Urinary bladder (tissue), 3 donors: ENCODE measurements at regions not wholly inside any gene's neighbourhood (a gene's known extent, or its start where the extent isn't known, plus 50 kb on each side); places are given as distances from the start of the nearest gene placed in this dataset.
A peak's percentile ranks its signal among the peaks of the same experiment; 100 is the strongest.

ENCODE experiments used
- DNase-seq: peaks from one replicate; pipeline ENCODE4 v3.0.0-alpha.2; 2015; ENCODE audit errors: extremely low spot score
- H3K27ac ChIP-seq: one replicate; pipeline ENCODE4 v1.5.1; 2013; ENCODE audit warnings: low read depth, mild to moderate bottlenecking, moderate library complexity
- H3K36me3 ChIP-seq: one replicate; pipeline ENCODE4 v1.6.1; 2013; ENCODE audit warnings: mild to moderate bottlenecking, moderate library complexity; ENCODE audit not compliant: insufficient read depth
- H3K4me1 ChIP-seq: one replicate; pipeline ENCODE4 v1.6.1; 2013; ENCODE audit warnings: mild to moderate bottlenecking, moderate library complexity; ENCODE audit not compliant: insufficient read depth
- H3K4me3 ChIP-seq: one replicate; pipeline ENCODE4 v1.5.1; 2013; ENCODE audit warnings: low read depth, low read length
- WGBS: extraction: QIAGEN DNeasy Blood & Tissue Kit; methylation state at CpG from one replicate; pipeline ENCODE4 v1.1.7; 2013; 5-methylcytosine and 5-hydroxymethylcytosine counted together
- donor health status: healthy with polysubstance abuse.
- donor health status: healthy.

DNA sequence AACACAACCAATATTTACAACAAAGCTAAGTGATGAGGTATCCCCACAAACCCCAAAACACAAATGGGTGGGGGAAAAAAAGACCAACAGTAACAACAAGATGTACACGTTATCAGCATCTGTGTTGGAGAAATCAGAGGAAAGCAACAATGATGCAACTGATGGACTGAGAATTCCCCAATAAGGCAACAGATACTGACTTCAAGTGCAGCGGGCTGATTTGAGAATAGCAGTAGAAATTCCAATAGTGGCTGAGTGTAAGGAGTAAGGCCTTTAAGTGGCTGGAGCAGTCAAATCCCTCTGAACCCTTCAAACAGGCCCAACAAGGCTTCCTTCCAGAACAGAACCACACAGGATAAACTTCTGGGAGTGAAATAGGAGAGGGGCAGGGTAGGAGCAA lies 97.6 kb downstream of the TM2D1 start:
- WGBS, result 91% methylated on average over 2 of the region's 2 CpGs
- no peak overlapping the region for H3K27ac ChIP-seq
- H3K4me1 ChIP-seq, result no peaks in the 10 kb centered on the region
- no peak for DNase-seq
- no peaks in the 10 kb centered on the region for H3K36me3 ChIP-seq
- H3K4me3 ChIP-seq, result no peak overlapping the region

DNA sequence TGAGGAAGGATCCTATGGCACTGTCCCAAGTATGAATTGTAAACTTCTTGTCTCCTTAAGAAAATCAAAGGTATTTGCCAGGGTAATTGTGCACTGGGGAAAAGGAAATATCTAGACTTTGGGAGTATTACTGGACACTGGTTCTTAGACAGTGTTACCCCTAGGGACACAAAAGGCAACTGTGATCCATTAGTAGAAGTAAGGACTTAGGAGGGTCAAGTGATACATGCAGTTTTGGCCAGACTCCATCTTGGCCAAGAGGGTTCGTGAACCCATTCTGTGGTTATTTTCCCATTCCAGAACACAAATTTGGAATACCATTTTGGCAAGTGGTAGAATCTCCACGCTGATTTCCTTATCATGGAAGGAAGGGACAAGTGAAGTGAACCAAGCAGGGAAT lies 98.1 kb downstream of the TM2D1 start:
- no peaks in the 10 kb centered on the region for H3K36me3 ChIP-seq
- H3K27ac ChIP-seq, result no peak overlapping the region
- 69% methylated on average over 2 of the region's 2 CpGs for WGBS
- DNase-seq, result no peak
- H3K4me1 ChIP-seq, result no peaks in the 10 kb centered on the region
- H3K4me3 ChIP-seq, result no peak overlapping the region

DNA sequence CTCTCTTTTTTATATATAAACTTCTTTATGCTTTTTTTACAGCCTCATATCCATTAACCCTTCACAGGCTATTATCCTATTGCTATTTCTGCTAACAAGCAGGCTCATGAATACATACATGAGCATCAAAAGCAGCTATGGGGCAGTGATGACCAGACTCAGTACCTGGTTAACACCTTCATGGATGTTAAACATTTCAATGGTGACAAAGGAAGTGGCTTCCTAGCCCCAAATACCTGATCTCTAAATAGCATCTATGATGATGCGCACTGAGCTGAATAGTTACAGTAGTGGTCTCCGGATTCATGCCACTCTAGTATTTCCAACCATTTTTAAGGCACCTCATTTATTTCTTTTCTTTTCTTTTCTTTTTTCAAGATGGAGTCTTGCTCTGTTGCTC lies 101.1 kb downstream of the TM2D1 start:
- Histone ChIP-seq H3K27ac (no peak overlapping the region), H3K4me1 (no peaks in the 10 kb centered on the region), H3K4me3 (no peak overlapping the region), H3K36me3 (no peaks in the 10 kb centered on the region)
- WGBS, result 96% methylated on average over 2 of the region's 2 CpGs
- DNase-seq, result no peak

DNA sequence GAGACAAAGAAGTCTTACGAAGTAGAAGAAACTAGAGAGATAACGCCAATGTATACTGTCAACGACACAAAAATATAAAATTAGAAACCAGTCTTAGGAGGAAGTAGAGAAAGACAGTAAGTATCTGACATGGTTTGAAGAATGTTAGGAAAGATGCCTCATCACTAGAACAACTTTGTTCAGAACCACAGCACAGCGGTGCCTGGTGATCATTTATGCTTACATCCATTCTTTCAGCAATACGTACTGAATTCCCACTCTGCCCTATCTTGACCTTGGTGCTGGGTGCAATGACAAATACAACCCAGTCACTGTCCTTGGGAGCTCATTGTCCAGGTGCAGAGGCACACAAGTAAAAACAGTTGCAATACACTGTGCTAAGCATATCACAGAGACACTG lies 104.4 kb downstream of the TM2D1 start:
- Histone ChIP-seq H3K4me3 (no peak overlapping the region), H3K36me3 (no peaks in the 10 kb centered on the region), H3K4me1 (no peaks in the 10 kb centered on the region), H3K27ac (no peak overlapping the region)
- DNase-seq, result no peak
- 60% methylated on average over 5 of the region's 5 CpGs for WGBS

DNA sequence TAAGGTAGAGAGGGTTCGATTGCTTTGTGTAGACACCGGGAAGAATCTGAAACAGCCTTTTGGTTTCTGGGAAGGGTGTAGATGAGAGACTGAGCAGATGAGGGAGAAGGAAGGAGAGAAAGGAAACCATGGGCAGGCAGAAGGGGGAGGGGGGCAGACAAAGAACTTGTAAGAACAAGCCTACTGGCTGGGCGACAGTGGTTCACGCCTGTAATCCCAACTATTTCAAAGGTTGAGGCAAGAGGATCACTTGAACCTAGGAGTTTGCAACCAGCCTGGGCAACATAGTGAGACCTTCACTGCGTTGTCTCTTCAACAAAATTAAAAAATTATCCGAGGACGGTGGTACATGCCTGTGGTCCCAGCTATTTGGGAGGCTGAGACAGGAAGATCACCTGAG lies 106.2 kb downstream of the TM2D1 start:
- 95% methylated on average over 7 of the region's 7 CpGs for WGBS
- no peak overlapping the region for H3K4me3 ChIP-seq
- H3K27ac ChIP-seq, result no peak overlapping the region
- no peaks in the 10 kb centered on the region for H3K4me1 ChIP-seq
- H3K36me3 ChIP-seq, result no peaks in the 10 kb centered on the region
- DNase-seq, result no peak

DNA sequence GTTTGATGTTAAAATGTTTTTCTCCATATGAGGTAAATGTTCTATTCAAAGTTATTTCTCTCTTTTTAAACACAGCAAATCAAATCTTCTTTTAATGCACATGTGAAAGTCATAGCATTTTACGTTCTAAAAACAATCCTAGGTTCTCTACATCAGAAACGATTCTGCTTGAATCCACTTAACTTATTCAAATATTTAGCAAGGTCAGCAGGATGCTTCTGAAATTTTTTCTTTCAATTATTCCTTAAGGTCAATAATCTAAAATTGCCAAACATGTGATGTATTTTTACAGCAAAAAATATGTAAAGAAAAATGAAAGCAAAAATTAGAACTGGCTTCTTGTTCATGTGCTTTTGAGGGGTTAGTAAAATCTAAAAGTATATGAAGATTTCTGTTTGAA lies 106.7 kb downstream of the TM2D1 start:
- DNase-seq, result no peak
- H3K4me3 ChIP-seq, result no peak overlapping the region
- no peaks in the 10 kb centered on the region for H3K36me3 ChIP-seq
- 85% methylated on average over 2 of the region's 2 CpGs for WGBS
- no peaks in the 10 kb centered on the region for H3K4me1 ChIP-seq
- no peak overlapping the region for H3K27ac ChIP-seq

DNA sequence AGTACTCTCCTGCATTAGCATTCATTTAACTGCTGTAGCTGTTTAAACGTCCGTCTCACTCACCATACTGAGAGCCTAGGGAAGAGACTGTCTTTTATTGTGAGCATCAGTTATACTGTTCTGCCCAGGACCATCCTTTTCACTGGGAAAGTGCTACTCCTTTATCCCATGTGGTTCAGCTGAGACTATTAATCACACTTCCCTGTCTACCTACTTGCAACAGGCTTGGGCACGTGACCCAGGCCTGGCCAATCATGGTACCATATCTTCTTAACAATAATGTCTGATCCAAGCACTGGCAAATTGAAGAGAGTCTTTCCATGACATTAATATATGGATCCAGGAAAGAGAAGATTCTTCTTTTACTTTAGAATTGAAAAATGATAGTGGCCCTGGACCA lies 108.1 kb downstream of the TM2D1 start:
- H3K36me3 ChIP-seq, result no peaks in the 10 kb centered on the region
- no peak overlapping the region for H3K4me3 ChIP-seq
- H3K27ac ChIP-seq, result no peak overlapping the region
- no peak for DNase-seq
- WGBS, result 85% methylated on average over 3 of the region's 3 CpGs
- no peaks in the 10 kb centered on the region for H3K4me1 ChIP-seq

DNA sequence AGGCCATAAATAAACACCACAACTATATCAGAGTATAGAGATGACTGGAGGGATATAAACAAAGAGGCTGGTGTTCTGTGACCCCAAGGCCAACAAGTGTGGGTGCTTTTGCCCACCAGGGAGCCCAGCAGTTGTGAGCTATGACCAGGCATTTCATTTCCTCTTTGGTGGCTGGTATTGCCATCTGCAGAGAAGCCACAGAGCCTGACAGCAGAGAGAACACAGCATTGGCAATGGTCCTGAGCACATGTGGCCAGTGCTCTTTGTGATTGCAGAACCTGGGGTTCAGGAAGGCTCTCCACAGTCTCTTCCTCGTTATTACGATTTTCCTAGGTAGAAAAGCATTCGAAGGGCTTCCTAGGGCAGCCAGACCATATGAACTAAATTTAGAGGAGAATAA lies 112.3 kb downstream of the TM2D1 start:
- Histone ChIP-seq H3K4me3 (no peak overlapping the region), H3K36me3 (no peaks in the 10 kb centered on the region), H3K4me1 (no peaks in the 10 kb centered on the region), H3K27ac (no peak overlapping the region)
- WGBS, result 77% methylated on average over 3 of the region's 3 CpGs
- no peak for DNase-seq

DNA sequence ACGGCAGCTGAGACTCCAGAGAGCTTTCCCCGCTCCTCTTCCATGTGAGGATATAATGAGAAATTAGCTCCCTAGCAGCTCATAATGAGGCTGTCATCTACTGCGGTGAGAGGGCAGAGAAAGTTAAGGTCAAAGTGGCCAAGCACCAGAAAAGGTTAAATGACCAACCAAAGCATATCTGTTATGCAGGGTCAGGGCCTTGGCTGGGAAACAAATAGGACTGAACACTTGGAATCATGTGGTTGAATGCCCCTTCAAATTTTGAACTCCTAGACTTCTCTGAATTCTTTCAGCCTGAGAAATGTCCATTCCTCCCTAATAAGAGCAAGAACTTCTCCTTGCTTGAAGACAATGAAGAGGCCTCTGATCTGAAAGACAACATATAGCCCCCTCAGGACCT lies 115.9 kb downstream of the TM2D1 start:
- WGBS, result 94% methylated on average over 3 of the region's 3 CpGs
- Histone ChIP-seq H3K4me1 (no peaks in the 10 kb centered on the region), H3K4me3 (no peak overlapping the region), H3K36me3 (no peaks in the 10 kb centered on the region), H3K27ac (no peak overlapping the region)
- no peak for DNase-seq

DNA sequence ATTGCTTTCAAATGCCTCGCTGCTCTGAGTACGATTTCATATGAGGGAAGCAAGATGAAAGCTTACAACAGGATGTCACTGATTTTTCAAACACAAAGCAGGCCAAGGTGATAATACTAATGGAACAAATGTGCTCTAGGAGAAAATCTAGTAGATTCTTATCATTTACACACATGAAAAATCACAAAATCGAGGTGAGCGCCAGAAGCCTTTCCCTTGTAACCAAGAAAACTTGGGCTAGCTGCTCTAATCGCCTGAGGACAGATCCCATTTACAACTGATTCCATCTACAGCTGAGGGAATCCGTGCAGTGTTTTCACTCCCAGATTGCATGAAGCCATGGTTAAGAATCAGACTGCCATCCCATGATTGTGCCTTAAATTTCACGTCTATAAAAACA lies 117.5 kb downstream of the TM2D1 start:
- Histone ChIP-seq H3K4me3 (no peak overlapping the region), H3K36me3 (no peaks in the 10 kb centered on the region), H3K4me1 (no peaks in the 10 kb centered on the region), H3K27ac (peak overlapping the region; percentile 68)
- WGBS, result 90% methylated on average over 7 of the region's 7 CpGs
- DNase-seq, result no peak

DNA sequence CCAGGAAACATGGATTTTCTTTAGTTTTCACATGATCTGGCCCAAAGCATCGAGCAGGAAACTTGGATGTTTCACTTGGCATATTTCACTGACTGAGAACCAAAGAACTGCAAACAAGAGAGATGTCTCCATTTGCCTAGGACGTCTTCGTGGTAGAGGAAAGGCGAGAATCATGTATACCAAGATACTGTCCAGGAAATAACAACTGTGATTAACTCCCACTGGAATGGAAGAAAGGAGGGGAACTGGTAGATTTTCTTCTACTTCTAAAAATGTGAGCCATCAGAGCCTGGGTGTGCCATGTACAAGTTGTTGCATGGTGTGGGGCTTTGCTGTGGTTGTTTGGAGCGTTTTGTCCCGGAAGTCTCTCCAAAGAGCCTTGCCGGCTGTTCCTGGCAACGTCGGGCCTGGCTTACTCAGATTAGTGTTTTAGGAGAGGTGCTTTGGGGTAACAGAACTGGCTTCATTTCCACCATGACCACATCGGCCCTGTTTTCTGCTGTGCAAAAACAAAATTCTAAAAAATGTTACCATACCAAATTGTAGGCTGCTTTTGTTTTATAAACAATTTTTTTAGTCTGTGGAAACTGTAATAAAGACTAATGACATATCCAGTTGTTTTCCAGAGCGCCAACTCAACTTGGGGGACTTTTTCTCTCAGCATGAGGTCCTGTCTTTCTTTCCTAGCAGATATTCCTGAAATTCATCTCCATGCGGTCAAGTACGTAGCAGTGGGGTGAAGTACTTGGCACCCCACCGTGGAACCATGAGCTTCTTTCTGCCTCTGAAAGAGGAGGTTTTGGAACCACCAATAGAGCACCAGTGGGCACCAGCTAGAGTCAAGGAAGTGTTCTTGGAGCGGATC lies 118.3 kb downstream of the TM2D1 start:
- DNase-seq, result no peak
- WGBS, result 66% methylated on average over 15 of the region's 15 CpGs
- Histone ChIP-seq H3K4me1 (no peaks in the 10 kb centered on the region), H3K36me3 (no peaks in the 10 kb centered on the region), H3K27ac (peak overlapping the region; percentile 68), H3K4me3 (no peak overlapping the region)

DNA sequence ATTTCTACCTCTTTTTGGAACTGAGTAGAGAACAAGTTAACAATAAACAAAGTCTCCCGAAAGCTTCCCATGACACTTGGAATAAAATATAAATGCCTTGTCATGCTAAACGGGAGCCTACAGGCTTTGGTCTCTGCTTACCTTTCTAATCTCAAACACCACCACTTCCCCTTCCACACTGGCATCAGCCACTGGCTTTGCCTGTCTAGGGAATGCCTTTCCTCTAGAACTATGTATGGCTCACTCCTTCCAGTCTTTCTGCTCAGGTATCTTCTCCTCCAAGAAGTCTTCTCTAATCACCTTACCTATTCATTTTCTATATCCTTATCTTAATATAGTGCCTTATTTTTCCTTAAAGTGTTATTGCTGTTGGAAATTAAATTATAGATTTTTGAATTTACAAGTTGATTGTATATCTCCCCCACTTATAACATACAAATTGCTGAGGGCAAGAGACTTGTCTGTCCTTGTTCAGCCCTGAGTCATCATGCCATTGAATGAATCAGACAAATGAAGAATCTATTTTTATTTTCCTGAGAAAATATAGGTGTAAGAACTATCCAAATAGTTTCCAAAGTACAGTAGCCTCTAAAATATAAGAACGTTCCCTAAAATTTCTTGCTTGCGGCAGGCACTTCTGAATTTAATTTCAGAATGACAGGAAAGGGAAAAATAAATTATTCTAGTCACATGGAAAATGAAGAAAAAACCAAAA lies 119.2 kb downstream of the TM2D1 start:
- Histone ChIP-seq H3K4me3 (no peak overlapping the region), H3K4me1 (no peaks in the 10 kb centered on the region), H3K36me3 (no peaks in the 10 kb centered on the region), H3K27ac (no peak overlapping the region)
- 77% methylated on average over 4 of the region's 4 CpGs for WGBS
- DNase-seq, result no peak

DNA sequence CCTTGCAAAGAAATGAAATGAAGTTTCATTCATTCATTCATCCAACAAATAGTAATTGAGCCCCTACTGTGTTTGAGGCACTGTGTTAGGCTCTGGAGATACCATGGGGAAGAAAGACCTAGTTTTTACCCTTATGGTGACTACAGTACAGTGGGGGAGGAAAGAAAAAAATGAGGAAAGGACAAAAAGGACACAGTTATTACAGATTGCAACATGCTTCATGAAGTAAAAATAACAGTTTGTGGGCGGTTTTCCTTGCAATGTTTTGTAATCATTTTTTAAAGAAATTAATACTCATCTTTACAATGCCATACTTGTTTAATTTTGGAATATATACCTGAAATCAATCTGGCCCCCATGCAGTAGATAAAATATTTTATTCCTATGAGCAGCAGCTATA lies 120.3 kb downstream of the TM2D1 start:
- H3K4me1 ChIP-seq, result no peaks in the 10 kb centered on the region
- DNase-seq, result no peak
- WGBS, result 86% methylated on average over 1 of the region's 1 CpG
- no peaks in the 10 kb centered on the region for H3K36me3 ChIP-seq
- no peak overlapping the region for H3K27ac ChIP-seq
- no peak overlapping the region for H3K4me3 ChIP-seq

DNA sequence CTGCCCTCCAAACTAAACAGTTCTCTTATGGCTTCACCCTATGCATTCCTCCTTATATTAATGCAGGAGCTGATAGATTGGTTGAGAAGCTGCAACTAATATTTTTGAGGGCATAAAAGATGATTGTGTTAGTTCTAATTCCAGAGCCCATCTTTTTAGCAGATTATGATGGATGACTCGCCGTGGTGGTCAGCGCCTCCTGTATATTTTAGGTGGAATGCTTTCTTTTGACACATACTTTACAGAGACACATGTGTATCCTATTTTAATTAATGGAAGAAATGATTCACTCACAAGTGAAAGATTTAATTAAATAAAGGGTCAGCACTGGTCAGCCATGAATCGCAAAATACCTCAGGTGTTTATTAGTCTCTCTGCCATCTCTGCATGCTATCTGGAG lies 120.7 kb downstream of the TM2D1 start:
- 94% methylated on average over 4 of the region's 4 CpGs for WGBS
- no peak for DNase-seq
- no peaks in the 10 kb centered on the region for H3K36me3 ChIP-seq

More for the DNA sequence above, 120.7 kb downstream of the TM2D1 start:
- Histone ChIP-seq H3K4me1 (no peaks in the 10 kb centered on the region), H3K4me3 (no peak overlapping the region), H3K27ac (no peak overlapping the region)
